Fibroblast of the conjunctiva (primary cell): ENCODE measurements at regions not wholly inside any gene's neighbourhood (a gene's known extent, or its start where the extent isn't known, plus 50 kb on each side); places are given as distances from the start of the nearest gene placed in this dataset.
A peak's percentile ranks its signal among the peaks of the same experiment; 100 is the strongest.

Experiments
- DNase-seq: peaks from one replicate; pipeline ENCODE4 v3.0.0-alpha.2; 2010; ENCODE audit warnings: low read depth

- peak; percentile 89 for DNase-seq
These were observed 590.8 kb upstream of the ID2 start for GRCh38 chr2:8090748-8091700.

DNA sequence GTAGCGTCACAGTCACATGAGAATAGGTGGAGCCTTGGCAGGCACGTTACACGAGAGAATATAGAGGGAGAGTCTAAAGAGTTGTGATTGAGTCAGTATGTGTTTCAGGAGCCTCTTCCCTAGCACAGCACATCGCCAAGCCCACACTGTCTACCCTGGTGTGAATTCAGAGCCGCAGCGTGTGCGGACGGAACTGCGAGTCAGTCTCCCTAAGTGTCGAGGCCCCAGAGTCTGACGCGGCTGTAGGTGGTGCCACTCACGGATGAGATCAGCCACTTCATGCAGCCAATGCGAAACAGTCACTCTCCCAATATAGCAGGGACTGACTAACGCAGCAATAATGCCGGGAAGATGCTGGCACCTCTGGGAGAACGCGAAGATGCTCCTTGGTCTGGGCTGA lies 587.3 kb upstream of the ID2 start:
- no peak for DNase-seq

DNA sequence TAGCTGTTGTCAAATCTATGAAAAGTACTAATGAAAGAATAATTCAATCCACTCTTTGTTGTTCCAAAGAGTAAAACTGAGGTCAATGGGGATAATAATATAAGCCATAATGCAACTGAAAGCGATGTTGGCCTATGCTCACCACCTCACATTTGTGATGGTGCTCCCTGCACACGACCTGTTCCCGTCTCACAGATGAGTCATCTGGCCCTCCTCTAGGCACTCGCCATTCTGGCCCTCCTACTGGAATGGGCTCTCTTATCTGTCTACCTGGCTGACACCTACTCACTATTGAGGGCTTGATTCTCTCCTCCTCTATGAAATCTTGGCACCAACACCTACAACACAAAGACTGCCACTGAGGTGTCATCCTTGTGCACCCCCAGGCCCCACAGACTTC lies 585.9 kb upstream of the ID2 start:
- DNase-seq, result no peak

DNA sequence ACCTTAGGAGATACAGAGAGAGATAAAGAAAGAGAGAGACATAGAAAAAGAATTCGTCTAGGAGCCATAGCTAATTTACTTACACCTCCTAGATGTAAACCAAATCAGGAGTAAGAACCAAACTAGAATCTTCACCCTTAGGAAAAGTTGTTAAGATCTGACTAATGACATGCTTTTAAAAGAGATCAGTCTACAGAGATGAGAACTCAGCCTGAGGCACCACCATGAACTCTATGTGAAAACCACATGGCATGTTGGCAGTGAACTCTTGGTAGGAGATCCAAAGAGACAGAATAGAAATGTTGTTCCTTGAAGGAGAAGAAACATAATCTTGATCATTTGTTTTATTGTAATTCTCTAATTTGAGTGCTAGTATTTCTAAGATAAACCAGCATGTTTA lies 585.4 kb upstream of the ID2 start:
- DNase-seq, result no peak

- DNase-seq, result no peak
These were observed 583.2 kb upstream of the ID2 start for GRCh38 chr2:8098476-8099266.

- DNase-seq, result no peak
These were observed 582.6 kb upstream of the ID2 start for GRCh38 chr2:8099267-8099582.

GRCh38 chr2:8101614-8102277 lies 580.1 kb upstream of the ID2 start:
- DNase-seq, result no peak

- no peak for DNase-seq
These were observed 579.4 kb upstream of the ID2 start for GRCh38 chr2:8102470-8102869.

- peak; percentile 48 for DNase-seq
These were observed 578.7 kb upstream of the ID2 start for GRCh38 chr2:8103085-8103708.

GRCh38 chr2:8107150-8107549 lies 574.7 kb upstream of the ID2 start:
- DNase-seq, result no peak

DNA sequence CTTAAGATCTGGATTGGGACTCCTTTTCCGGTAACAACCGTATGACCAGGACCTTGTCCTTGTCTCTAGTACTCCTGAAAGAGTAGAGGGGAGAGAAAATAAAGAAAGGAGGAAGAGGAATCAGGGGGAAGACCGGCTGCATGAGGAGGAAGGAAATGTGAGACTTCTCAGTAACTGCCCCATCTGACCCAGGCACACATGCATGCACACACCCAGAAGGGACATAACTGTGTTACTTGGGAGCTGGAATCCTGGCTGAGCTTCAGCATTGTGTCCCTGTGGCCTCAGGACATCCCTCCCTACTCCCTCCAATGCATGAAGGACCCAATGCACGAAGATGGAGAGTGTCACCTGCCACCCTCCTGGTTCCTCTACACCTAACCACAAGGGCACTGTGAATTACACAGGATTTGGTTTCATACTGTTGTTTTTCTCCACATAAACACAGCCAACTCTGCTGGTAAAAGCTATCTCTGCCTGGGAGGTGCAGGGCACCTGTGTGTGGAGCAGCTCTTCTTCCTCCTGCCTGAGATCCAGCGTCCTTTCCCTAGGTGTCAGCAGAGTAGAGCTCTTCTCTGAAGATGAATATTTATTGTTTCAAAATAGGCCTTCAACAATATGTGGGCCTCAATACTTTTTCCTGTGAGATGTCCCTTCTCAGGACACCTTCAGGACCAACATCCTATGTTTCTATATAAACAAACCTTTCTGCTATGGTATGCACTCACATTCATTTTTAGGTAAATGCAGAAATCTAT lies 574.1 kb upstream of the ID2 start:
- DNase-seq, result no peak

- DNase-seq, result no peak
These were observed 571.1 kb upstream of the ID2 start for GRCh38 chr2:8110716-8111115.

- DNase-seq, result no peak
These were observed 570.7 kb upstream of the ID2 start for GRCh38 chr2:8111193-8111592.

DNA sequence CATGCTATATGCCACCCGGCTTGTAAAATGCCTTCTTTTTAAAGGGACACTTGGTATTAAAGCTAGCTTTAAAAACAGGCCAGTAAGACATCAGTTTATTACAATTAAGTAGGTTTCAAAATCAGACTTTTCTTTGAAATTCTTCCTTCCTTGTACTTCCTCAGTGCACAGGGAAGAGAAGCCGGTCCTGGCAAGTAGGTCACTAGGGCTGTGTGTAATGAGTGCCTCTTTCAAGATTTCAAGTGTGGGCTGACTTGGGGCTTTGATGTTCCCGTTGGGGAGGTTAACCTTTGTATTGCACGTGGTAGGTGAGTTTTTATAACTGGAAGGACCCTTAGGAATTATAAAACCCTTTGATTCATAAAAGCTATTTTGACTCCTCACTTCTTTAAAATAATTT lies 566.4 kb upstream of the ID2 start:
- DNase-seq, result no peak

DNA sequence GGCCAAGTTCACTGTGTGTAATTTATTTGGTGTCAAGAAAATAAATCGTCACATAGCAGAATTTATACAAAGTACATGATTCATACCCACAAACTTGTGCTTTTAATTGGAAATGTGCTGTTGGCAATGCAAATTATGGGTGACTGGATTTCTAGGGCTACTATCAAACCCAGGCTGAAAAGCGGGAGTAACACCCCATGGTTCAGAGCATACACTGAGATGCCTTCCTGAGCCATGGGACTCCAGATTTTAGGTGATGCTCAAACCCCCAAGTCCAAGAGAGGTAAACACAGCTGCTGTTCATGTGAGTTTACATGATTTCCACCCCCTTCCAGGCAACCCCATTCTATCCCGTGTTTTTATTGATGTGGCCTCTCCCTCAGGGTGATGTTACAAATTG lies 565.9 kb upstream of the ID2 start:
- no peak for DNase-seq

DNA sequence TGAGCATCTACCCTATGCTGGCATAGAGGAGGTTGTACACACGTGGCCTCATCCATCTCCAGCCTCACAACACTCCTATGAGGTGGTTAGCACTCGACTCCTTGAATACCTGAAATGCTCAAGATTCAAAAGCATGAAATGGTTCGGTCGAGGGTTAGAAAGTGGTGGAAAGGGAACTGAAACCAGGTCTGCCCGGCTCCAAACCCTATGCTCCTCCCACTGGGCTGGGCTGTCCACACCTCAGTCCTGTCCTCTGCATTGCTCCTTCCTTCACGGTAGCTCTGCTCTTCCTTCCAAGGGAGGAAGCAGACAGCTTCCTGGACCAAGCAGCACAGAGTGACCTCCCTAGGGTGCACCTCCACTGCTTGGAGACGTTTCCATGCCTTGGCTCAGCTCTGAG lies 565.2 kb upstream of the ID2 start:
- no peak for DNase-seq

DNA sequence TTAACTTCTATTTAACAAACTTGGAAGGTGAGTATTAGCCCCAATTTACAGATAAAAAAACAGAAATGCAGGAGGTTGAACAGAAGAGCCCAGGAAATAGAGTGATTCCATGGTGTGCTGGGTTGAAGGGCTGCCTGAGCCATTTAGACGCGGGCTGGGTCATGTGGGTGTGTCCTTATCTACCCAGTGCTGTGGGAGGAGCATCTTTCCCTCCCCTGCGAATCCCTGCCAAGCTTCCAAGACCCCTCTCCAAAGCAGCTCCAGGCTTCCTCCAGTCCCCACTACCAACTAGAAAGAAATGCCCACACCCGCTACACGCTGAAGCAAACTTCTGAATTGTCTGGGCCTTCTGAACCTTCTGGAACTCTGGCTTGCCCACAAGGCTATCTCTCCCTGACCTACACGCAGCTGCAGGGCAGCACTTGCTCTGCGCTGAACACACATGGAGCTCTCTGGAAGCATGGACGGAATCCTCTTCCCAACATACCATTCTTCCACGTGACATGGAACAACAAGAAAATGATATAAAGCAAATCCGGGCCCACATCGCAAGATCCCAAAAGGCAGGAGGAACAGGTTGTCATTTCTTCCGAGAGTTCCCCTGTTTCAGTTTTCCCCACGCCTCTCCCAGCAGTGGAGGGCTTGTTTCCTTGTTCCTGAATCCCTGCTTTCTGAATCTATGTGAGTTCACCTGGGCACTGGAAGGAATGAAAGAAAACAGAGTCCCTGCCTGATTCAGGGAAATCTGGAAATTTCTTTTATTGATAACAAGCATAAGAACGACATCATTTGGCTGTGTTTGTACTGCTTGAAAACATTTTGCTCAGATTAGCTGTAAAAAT lies 562.7 kb upstream of the ID2 start:
- no peak for DNase-seq

DNA sequence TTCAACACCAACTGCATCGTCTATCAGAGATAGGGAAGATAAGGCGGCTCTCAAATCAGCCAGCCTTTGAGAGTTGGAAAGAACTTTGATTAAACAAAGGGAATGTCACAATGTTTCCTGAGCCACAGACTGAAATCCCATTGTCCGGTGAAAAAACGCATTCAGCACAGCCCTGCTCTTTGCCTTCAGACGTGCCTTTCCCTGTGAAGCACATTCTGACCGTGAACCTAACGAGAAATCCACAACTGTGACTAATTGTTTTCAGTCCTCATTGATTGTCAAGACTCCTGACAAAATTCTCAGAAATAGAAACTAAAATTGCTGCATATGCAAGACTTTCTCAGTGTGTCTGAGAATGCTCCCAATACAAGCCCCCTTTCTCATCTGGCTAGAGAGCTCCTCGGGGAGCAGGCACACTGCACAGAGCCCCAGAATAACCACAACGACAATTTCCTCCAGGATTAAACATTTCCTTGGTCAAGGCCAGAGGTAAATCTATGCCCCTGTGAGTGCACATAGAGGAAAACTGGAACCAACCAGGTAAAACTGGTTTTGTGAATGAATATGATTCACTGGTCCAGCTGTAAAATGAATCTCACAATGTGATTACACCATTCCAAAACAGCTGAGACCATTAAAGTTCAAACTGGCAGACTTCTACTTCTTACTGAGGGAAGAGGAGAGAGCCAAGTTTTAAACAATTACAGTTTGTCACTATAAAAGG lies 561.9 kb upstream of the ID2 start:
- no peak for DNase-seq

DNA sequence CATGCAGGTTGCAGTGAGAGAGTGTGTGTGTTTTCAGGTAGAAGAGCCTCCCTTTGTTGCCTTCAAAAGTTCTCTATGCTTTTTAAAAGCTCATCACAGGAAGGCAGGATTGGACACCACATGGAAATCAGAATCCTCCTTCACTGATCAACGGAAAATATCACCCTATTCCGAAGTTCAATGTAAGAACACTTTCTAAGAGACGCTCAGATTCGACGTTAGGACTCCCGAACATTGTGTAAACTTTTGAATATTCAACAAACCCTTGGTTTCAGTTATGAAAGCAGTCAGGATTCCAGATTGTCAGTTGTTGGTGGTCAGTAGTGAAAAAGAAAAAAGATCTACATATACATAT lies 561.4 kb upstream of the ID2 start:
- no peak for DNase-seq
